Kidney epithelial cell (primary cell): ENCODE measurements at regions not wholly inside any gene's neighbourhood (a gene's known extent, or its start where the extent isn't known, plus 50 kb on each side); places are given as distances from the start of the nearest gene placed in this dataset.
"Not testable (repeated sequence)": the region's sequence is repeated elsewhere in the genome, so short reads cannot be mapped to it uniquely, and the experiment has no call there.

Source experiments
- DNase-seq: peaks from one replicate; pipeline ENCODE4 v3.0.0-alpha.2; 2010; ENCODE audit warnings: low read depth
- H3K27me3 ChIP-seq: 2 replicates; pipeline ENCODE4 v1.6.0; 2011; ENCODE audit warnings: low read length; ENCODE audit not compliant: control insufficient read depth, insufficient read depth
- H3K36me3 ChIP-seq: 2 replicates; pipeline ENCODE4 v1.5.1; 2011; ENCODE audit warnings: low read length; ENCODE audit not compliant: control insufficient read depth, insufficient read depth
- H3K4me3 ChIP-seq: 2 replicates; pipeline ENCODE4 v1.5.1; 2011; ENCODE audit warnings: low read depth, mild to moderate bottlenecking, control low read depth, low read length
- CTCF ChIP-seq: IDR thresholded peaks from 2 replicates; pipeline ENCODE4 v1.5.1; 2011; ENCODE audit warnings: mild to moderate bottlenecking, moderate library complexity, low read length, control low read depth, inconsistent platforms; ENCODE audit not compliant: insufficient read depth, poor library complexity, severe bottlenecking

DNA sequence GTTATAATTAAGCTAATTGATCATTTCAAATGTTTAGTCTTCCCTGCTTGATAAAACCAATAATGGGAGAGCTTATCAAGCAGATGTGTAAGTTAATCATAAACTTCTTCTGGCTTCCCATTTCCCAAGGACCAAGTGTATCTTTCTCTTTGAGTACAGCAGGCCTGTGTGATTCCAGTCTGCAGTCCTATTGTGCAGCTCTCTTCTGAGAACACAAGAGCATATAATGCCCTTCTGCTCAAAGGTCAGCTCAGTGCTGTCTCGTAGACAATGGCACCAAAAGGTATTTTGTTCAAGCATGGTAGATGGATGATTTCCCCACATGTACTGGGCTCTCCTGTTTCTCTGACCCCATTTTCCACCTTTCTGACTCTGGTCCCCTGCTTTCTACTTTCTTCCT, 101.8 kb upstream of the DYRK2 start:
- H3K27me3 ChIP-seq: no peaks in the 10 kb centered on the region
- H3K36me3 ChIP-seq: no peaks in the 10 kb centered on the region
- H3K4me3 ChIP-seq: no peak overlapping the region
- DNase-seq: no peak
- TF ChIP-seq CTCF: no peak

GRCh38 chr12:67555075-67555717, 93.3 kb upstream of the DYRK2 start:
- not testable (repeated sequence) for H3K36me3 ChIP-seq, H3K27me3 ChIP-seq, H3K4me3 ChIP-seq, DNase-seq

GRCh38 chr12:67558775-67559174, 89.8 kb upstream of the DYRK2 start:
- Histone ChIP-seq H3K4me3 (no peak overlapping the region), H3K36me3 (no peaks in the 10 kb centered on the region), H3K27me3 (no peaks in the 10 kb centered on the region)
- DNase-seq: no peak
- no peak for TF ChIP-seq CTCF

DNA sequence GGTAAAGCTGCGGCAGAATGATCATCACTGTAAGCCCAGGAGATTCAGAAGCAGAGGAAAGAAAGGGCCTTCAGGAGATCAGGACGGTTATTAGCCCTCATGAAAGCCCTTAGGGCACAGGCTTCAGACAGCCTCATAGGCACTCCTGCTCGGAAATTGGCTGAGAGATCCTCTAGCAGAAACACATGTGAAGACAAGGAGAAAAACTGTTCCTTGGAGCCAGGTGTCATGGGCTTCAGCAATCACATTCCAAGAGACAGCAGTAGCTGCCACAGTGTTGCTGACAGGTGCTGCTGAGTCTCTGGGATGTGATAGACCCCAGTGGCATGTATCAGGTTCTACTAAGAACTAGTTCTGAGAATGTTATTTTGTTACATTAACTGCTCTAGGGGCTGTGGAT, 88.8 kb upstream of the DYRK2 start:
- Histone ChIP-seq H3K36me3 (no peaks in the 10 kb centered on the region), H3K27me3 (no peaks in the 10 kb centered on the region), H3K4me3 (no peak overlapping the region)
- no peak for TF ChIP-seq CTCF
- no peak for DNase-seq

DNA sequence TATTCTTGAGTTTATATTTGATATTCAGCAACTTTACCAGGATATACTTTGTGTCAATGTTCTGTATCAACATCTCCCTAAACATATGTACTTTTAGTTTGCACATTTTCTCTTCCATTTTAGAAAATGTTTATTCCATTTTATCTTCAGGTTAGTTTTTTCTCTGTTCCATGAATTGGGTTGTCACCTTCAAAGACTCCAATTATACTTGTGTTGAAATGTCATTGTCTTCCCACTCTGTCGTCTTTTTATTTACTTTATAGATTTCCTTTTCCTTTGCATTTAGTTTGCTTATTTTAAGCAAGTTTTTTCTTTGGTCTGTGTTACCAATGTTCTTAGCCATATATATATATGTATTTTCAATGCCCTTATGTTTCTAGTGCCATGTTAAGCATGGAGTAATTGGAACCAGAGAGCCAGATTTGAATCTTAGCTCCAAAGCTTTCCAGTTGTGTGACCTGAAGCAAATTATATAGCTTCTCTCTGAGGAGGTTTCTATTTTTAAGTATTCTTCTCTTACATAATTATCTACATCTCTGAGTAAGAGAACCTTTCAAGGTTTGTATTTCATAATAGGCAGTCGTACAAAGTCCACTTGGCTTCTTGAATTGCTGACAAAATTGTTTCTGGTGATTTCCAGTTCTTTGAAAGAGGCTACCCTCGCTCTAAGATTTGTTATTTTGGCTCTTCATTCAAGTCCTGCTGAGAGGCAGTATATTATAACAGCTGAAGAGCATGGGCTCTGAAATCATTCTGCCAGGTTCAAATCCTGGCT, 85.8 kb upstream of the DYRK2 start:
- no peak for TF ChIP-seq CTCF

DNA sequence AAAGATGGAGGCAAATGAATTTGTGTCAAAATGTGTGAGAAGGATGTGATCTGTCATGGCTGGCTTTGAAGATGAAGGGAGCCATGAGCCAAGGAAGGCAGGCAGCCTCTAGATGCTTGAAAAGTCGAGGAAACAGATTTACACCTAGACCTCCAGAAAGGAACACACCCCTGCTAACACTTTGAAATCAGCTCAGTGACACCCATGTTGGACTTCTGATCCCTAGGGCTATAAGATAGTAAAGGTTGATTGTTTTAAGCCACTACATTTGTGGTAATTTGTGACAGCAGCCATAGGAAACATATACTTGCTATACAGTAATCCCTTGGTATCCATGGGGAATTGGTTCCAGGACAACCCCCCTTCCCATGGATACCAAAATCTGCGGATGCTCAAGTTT, 80.5 kb upstream of the DYRK2 start:
- no peak for TF ChIP-seq CTCF
- no peaks in the 10 kb centered on the region for H3K27me3 ChIP-seq
- no peak for DNase-seq
- H3K4me3 ChIP-seq: no peak overlapping the region
- no peaks in the 10 kb centered on the region for H3K36me3 ChIP-seq

More for the DNA sequence above, 85.8 kb upstream of the DYRK2 start:
- DNase-seq: no peak
- no peaks in the 10 kb centered on the region for H3K36me3 ChIP-seq
- H3K27me3 ChIP-seq: no peaks in the 10 kb centered on the region
- H3K4me3 ChIP-seq: no peak overlapping the region
